ENCODE measurements at regions not wholly inside any gene's neighbourhood (a gene's known extent, or its start where the extent isn't known, plus 50 kb on each side); places are given as distances from the start of the nearest gene placed in this dataset.

- Histone ChIP-seq H3K4me3 (no peak overlapping the region), H3K4me1 (replicated peaks) (no peaks in the 10 kb centered on the region), H3K36me3 (no peaks in the 10 kb centered on the region), H3K27me3 (replicated peaks; ENCODE audit: insufficient read depth) (peaks cover 3% of the 10 kb centered on the region), H3K9me3 (no peaks in the 10 kb centered on the region), H3K27ac (no peak overlapping the region)
- no peak for DNase-seq (ENCODE audit: low spot score)
- intact Hi-C loops (cut with DNase I) = no loop called here
- TF ChIP-seq POLR2A (IDR thresholded peaks at IDR 0.05) (no peak), CTCF (IDR thresholded peaks at IDR 0.05) (no peak), POLR2AphosphoS5 (IDR thresholded peaks at IDR 0.05) (no peak)
- 87% methylated on average over 11 of the region's 11 CpGs for WGBS
Observed at GRCh38 chr20:62535282-62535811, 59.6 kb upstream of the GATA5 start.

- Histone ChIP-seq H3K36me3 (no peaks in the 10 kb centered on the region), H3K27ac (no peak overlapping the region), H3K4me1 (replicated peaks) (no peaks in the 10 kb centered on the region), H3K9me3 (no peaks in the 10 kb centered on the region), H3K27me3 (replicated peaks; ENCODE audit: insufficient read depth) (peaks cover 3% of the 10 kb centered on the region), H3K4me3 (no peak overlapping the region)
- intact Hi-C loops (cut with DNase I) = no loop called here
- no peak for TF ChIP-seq POLR2A (IDR thresholded peaks at IDR 0.05)
- TF ChIP-seq POLR2AphosphoS5 (IDR thresholded peaks at IDR 0.05) = no peak
- 88% methylated on average over 12 of the region's 12 CpGs for WGBS
- DNase-seq (ENCODE audit: low spot score) = no peak
Observed at GRCh38 chr20:62535964-62536363, 60.2 kb upstream of the GATA5 start.

GRCh38 chr20:62536871-62537401 is 61.1 kb upstream of the GATA5 start:
- H3K4me1 ChIP-seq (replicated peaks) = no peaks in the 10 kb centered on the region
- DNase-seq (ENCODE audit: low spot score) = no peak
- no peak overlapping the region for H3K4me3 ChIP-seq
- H3K27ac ChIP-seq = no peak overlapping the region
- intact Hi-C loops (cut with DNase I) = no loop called here
- no peaks in the 10 kb centered on the region for H3K36me3 ChIP-seq
- peaks cover 3% of the 10 kb centered on the region for H3K27me3 ChIP-seq (replicated peaks; ENCODE audit: insufficient read depth)
- 66% methylated on average over 16 of the region's 16 CpGs for WGBS
- TF ChIP-seq POLR2AphosphoS5 (IDR thresholded peaks at IDR 0.05) = peak; percentile 28
- no peak for TF ChIP-seq POLR2A (IDR thresholded peaks at IDR 0.05)
- no peaks in the 10 kb centered on the region for H3K9me3 ChIP-seq

- DNase-seq (ENCODE audit: low spot score) = no peak
- 91% methylated on average over 28 of the region's 28 CpGs for WGBS
- no peaks in the 10 kb centered on the region for H3K9me3 ChIP-seq
- no peak overlapping the region for H3K4me3 ChIP-seq
- H3K36me3 ChIP-seq = no peaks in the 10 kb centered on the region
- intact Hi-C loops (cut with DNase I) = no loop called here
- no peak overlapping the region for H3K27ac ChIP-seq
- H3K27me3 ChIP-seq (replicated peaks; ENCODE audit: insufficient read depth) = no peaks in the 10 kb centered on the region
- TF ChIP-seq POLR2A (IDR thresholded peaks at IDR 0.05) = no peak
- no peak for TF ChIP-seq CTCF (IDR thresholded peaks at IDR 0.05)
- no peak for TF ChIP-seq POLR2AphosphoS5 (IDR thresholded peaks at IDR 0.05)
- H3K4me1 ChIP-seq (replicated peaks) = no peaks in the 10 kb centered on the region
Observed at GRCh38 chr20:62537649-62538292, 62.0 kb upstream of the GATA5 start.

GRCh38 chr20:62539198-62540045 is 63.6 kb upstream of the GATA5 start:
- Histone ChIP-seq H3K27ac (peak overlapping the region in 1 of 2 donors; percentile 47), H3K4me1 (replicated peaks) (no peaks in the 10 kb centered on the region), H3K9me3 (no peaks in the 10 kb centered on the region), H3K4me3 (no peak overlapping the region), H3K27me3 (replicated peaks; ENCODE audit: insufficient read depth) (no peaks in the 10 kb centered on the region), H3K36me3 (no peaks in the 10 kb centered on the region)
- TF ChIP-seq POLR2A (IDR thresholded peaks at IDR 0.05) (no peak), CTCF (IDR thresholded peaks at IDR 0.05) (no peak), POLR2AphosphoS5 (IDR thresholded peaks at IDR 0.05) (no peak)
- no peak for DNase-seq (ENCODE audit: low spot score)
- intact Hi-C loops (cut with DNase I) = no loop called here
- WGBS = 9% methylated on average over 19 of the region's 25 CpGs

All from prostate gland (tissue), 2 donors.